Smooth muscle cell (in vitro differentiated cells): ENCODE measurements at regions not wholly inside any gene's neighbourhood (a gene's known extent, or its start where the extent isn't known, plus 50 kb on each side); places are given as distances from the start of the nearest gene placed in this dataset.

Experiments used
- DNase-seq: peaks from one replicate; lab custom pipeline; 2025; ENCODE audit not compliant: unreplicated experiment; lab: John Stamatoyannopoulos, UW
- H2AFZ ChIP-seq: fragments of 200-600 bp; sonication (generic); 2 replicates; pipeline ENCODE4 v1.6.0; 2016; ENCODE audit warnings: antibody characterized with exemption, low read depth, mild to moderate bottlenecking
- H3F3A ChIP-seq: fragments of 200-600 bp; sonication (generic); 2 replicates; pipeline ENCODE4 v1.6.0; 2017; ENCODE audit warnings: antibody characterized with exemption, low read depth
- H3K27ac ChIP-seq: fragments of 200-600 bp; sonication (generic); 2 replicates; pipeline ENCODE4 v1.5.1; 2016; ENCODE audit warnings: low read depth, mild to moderate bottlenecking
- H3K27me3 ChIP-seq: fragments of 200-600 bp; sonication (generic); 2 replicates; pipeline ENCODE4 v1.6.1; 2016; ENCODE audit warnings: low read depth, mild to moderate bottlenecking
- H3K36me3 ChIP-seq: fragments of 200-600 bp; sonication (generic); 2 replicates; pipeline ENCODE4 v1.5.1; 2016; ENCODE audit warnings: low read depth
- H3K4me1 ChIP-seq: fragments of 200-600 bp; sonication (generic); 2 replicates; pipeline ENCODE4 v1.5.1; 2016; ENCODE audit warnings: low read depth
- H3K4me2 ChIP-seq: fragments of 200-600 bp; sonication (generic); 2 replicates; pipeline ENCODE4 v1.6.0; 2016; ENCODE audit warnings: mild to moderate bottlenecking
- H3K4me3 ChIP-seq: fragments of 200-600 bp; sonication (generic); 2 replicates; pipeline ENCODE4 v1.5.1; 2016; ENCODE audit warnings: mild to moderate bottlenecking
- H3K79me2 ChIP-seq: fragments of 200-600 bp; sonication (generic); 2 replicates; pipeline ENCODE4 v1.6.0; 2016; ENCODE audit warnings: low read depth, mild to moderate bottlenecking
- H3K9ac ChIP-seq: fragments of 200-600 bp; sonication (generic); 2 replicates; pipeline ENCODE4 v1.6.0; 2016; ENCODE audit warnings: low read depth
- H3K9me3 ChIP-seq: fragments of 200-600 bp; sonication (generic); replicated peaks from 2 replicates; pipeline ENCODE4 v1.5.1; 2016; ENCODE audit warnings: low read depth
- H4K20me1 ChIP-seq: fragments of 200-600 bp; sonication (generic); 2 replicates; pipeline ENCODE4 v1.6.0; 2016; ENCODE audit warnings: low read depth
- CTCF ChIP-seq: fragments of 200-600 bp; sonication (generic); IDR thresholded peaks from 2 replicates; pipeline ENCODE4 v1.5.1; 2017; ENCODE audit warnings: borderline replicate concordance, mild to moderate bottlenecking, antibody characterized with exemption; ENCODE audit not compliant: insufficient read depth, poor library complexity, severe bottlenecking
- WGBS: methylation state at CpG from one replicate; pipeline ENCODE4 v1.1.7; 2016; ENCODE audit warnings: low lambda C conversion rate; 5-methylcytosine and 5-hydroxymethylcytosine counted together

GRCh38 chr18:77716282-77716681 is 466.6 kb downstream of the GALR1 start:
- H3K36me3 ChIP-seq = no peaks in the 10 kb centered on the region
- no peaks in the 10 kb centered on the region for H3K27me3 ChIP-seq
- H3K4me2 ChIP-seq = no peak overlapping the region
- WGBS = 65% methylated on average over 5 of the region's 5 CpGs
- no peaks in the 10 kb centered on the region for H3K79me2 ChIP-seq
- no peak for DNase-seq
- TF ChIP-seq CTCF = no peak
- no peaks in the 10 kb centered on the region for H3K9me3 ChIP-seq
- H3F3A ChIP-seq = no peaks in the 10 kb centered on the region
- H4K20me1 ChIP-seq = no peaks in the 10 kb centered on the region
- no peaks in the 10 kb centered on the region for H3K4me1 ChIP-seq
- no peak overlapping the region for H2AFZ ChIP-seq
- H3K4me3 ChIP-seq = no peak overlapping the region
- no peak overlapping the region for H3K9ac ChIP-seq
- no peak overlapping the region for H3K27ac ChIP-seq

DNA sequence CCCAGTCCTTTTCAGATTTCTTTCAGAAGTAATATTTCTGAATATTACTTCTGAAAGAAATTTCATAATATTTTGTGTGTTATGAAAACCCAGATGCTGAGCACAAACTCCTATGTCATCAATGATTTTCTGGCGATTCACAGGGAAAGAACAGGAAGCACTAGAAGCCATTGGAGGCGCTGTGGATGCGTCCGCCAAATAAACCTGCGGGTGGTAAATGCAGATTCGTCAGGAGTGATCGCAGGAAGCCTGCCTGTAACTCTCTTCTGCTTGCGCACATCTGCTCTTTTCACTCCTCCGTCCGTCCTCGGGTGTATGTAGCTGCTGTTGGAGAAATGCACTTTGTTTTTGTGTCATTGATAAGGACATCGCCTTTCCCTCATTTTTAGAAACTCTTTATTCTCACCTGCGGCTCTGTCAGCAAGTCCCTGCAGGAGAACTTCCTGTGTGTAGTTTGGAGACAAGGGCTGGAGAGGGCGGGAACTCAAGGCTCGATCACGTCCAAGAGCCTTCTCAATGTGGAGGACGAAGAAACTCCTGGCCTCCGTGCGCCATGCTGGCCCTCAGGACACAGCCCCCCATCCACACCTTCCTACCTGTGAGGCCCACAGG is 483.8 kb downstream of the GALR1 start:
- Histone ChIP-seq H3K4me1 (no peaks in the 10 kb centered on the region), H3K9ac (no peak overlapping the region), H3F3A (no peaks in the 10 kb centered on the region), H2AFZ (no peak overlapping the region), H4K20me1 (no peaks in the 10 kb centered on the region), H3K4me2 (no peak overlapping the region), H3K27me3 (no peaks in the 10 kb centered on the region), H3K4me3 (no peak overlapping the region), H3K27ac (no peak overlapping the region), H3K79me2 (no peaks in the 10 kb centered on the region), H3K36me3 (no peaks in the 10 kb centered on the region), H3K9me3 (no peaks in the 10 kb centered on the region)
- no peak for TF ChIP-seq CTCF
- no peak for DNase-seq
- 58% methylated on average over 19 of the region's 19 CpGs for WGBS

DNA sequence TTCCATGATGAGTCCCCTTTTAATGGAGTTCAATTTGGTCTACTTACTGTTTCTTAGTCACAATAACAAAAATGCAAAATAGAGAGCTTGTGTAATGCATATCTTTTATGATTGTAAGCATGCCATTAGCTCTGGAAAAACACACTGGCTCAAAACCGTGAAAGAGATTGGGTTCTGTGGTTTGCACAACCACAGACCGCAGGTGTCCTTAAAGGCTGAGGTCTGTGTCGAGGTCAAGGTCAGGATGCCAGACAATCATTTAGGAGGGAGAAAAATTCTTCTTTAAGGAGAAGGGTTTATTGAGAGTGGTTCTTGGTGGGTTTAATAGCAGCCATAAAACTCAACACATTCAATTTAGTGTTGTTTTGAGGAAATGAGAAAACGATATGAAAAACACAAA is 487.2 kb downstream of the GALR1 start:
- H3K9me3 ChIP-seq = no peaks in the 10 kb centered on the region
- H4K20me1 ChIP-seq = no peaks in the 10 kb centered on the region
- no peak overlapping the region for H3K27ac ChIP-seq
- no peak overlapping the region for H3K9ac ChIP-seq
- H3K4me2 ChIP-seq = no peak overlapping the region
- H3K36me3 ChIP-seq = no peaks in the 10 kb centered on the region
- no peaks in the 10 kb centered on the region for H3F3A ChIP-seq
- no peaks in the 10 kb centered on the region for H3K79me2 ChIP-seq
- no peak for TF ChIP-seq CTCF
- H3K4me3 ChIP-seq = no peak overlapping the region
- 87% methylated on average over 4 of the region's 4 CpGs for WGBS
- DNase-seq = no peak
- no peak overlapping the region for H2AFZ ChIP-seq
- no peaks in the 10 kb centered on the region for H3K27me3 ChIP-seq
- no peaks in the 10 kb centered on the region for H3K4me1 ChIP-seq

DNA sequence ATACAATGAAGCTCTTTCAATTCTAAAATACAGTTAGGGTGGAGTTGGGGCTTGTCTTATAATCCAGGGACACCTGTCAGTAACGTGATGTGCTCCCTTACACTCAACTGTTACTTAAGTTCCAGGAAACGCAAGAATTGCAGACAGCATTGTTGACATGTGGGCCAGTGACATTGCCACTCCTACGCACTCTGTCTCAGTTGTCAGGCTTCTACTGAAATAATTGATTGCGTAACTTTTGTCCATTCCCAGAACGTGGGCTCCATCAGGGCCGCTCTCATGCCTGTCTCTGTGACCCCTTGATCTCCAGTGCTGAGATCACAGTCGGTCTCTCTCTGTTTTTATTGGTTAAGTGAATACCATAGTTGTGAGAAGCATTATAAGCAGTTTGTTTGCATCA is 487.8 kb downstream of the GALR1 start:
- Histone ChIP-seq H2AFZ (no peak overlapping the region), H3F3A (no peaks in the 10 kb centered on the region), H3K79me2 (no peaks in the 10 kb centered on the region), H3K27me3 (no peaks in the 10 kb centered on the region), H3K27ac (no peak overlapping the region), H3K9me3 (no peaks in the 10 kb centered on the region), H3K4me2 (no peak overlapping the region), H3K36me3 (no peaks in the 10 kb centered on the region), H3K4me1 (no peaks in the 10 kb centered on the region), H3K4me3 (no peak overlapping the region), H4K20me1 (no peaks in the 10 kb centered on the region), H3K9ac (no peak overlapping the region)
- DNase-seq = no peak
- WGBS = 88% methylated on average over 7 of the region's 7 CpGs
- no peak for TF ChIP-seq CTCF
